Activated B cell treated with CpG ODN at 0.5 μM for 24 hours (primary cell): ENCODE measurements at regions not wholly inside any gene's neighbourhood (a gene's known extent, or its start where the extent isn't known, plus 50 kb on each side); places are given as distances from the start of the nearest gene placed in this dataset.

Experiments
- ATAC-seq: fragments of 200-7000 bp; cut with Tn5 transposase; one replicate; pipeline ENCODE4 v1.10.0; 2021; ENCODE audit warnings: low read depth, mild to moderate bottlenecking, moderate library complexity
- CTCF ChIA-PET: fragments of 350-600 bp; sonication (Branson Sonifier 250); formaldehyde crosslinking; loops from one replicate; lab custom pipeline; 2021; ENCODE audit warnings: antibody characterized with exemption; lab: Charles Lee
- POLR2A ChIA-PET: fragments of 350-600 bp; sonication (Branson Sonifier 250); formaldehyde crosslinking; loops from one replicate; lab custom pipeline; 2021; ENCODE audit warnings: antibody characterized with exemption; lab: Charles Lee
- DNase-seq: peaks from one replicate; pipeline ENCODE4 v3.0.0; 2022
- H3K27ac Mint-ChIP-seq: one replicate; pipeline ENCODE4 v1.8.0; 2020; ENCODE audit warnings: mixed read lengths
- H3K27me3 Mint-ChIP-seq: one replicate; pipeline ENCODE4 v1.8.0; 2021; ENCODE audit warnings: mixed read lengths
- H3K36me3 Mint-ChIP-seq: one replicate; pipeline ENCODE4 v1.8.0; 2021; ENCODE audit warnings: low read depth, mixed read lengths
- H3K4me1 Mint-ChIP-seq: one replicate; pipeline ENCODE4 v1.8.0; 2021; ENCODE audit warnings: mixed read lengths
- H3K4me3 Mint-ChIP-seq: one replicate; pipeline ENCODE4 v1.8.0; 2020; ENCODE audit warnings: mild to moderate bottlenecking, mixed read lengths
- H3K9me3 Mint-ChIP-seq: one replicate; pipeline ENCODE4 v1.8.0; 2020; ENCODE audit warnings: mixed read lengths
- intact Hi-C: fragments of 100-400 bp; cut with micrococcal nuclease; formaldehyde crosslinking; loops from one replicate; pipeline ENCODE4 v1.15.1; 2024
- TF ChIP-seq, protein P1 (sequence below): fragments of 200-600 bp; IDR thresholded peaks from one replicate; pipeline ENCODE4 v1.8.0; 2022; ENCODE audit warnings: antibody characterized with exemption, mild to moderate bottlenecking

GRCh38 chr2:64210816-64211215 is 66.6 kb upstream of the PELI1 start:
- POLR2A ChIA-PET, result interaction anchor here (1.3 kb wide), 1 partner anchor 115 kb away, joined by 3 read pairs; no protein-coding TSS in a partner anchor

GRCh38 chr2:64211276-64211921 is 67.2 kb upstream of the PELI1 start:
- Mint-ChIP-seq H3K4me3 (no peak overlapping the region), H3K27ac (peak overlapping the region; percentile 74), H3K27me3 (no peaks in the 10 kb centered on the region), H3K4me1 (peaks cover 86% of the 10 kb centered on the region), H3K9me3 (no peaks in the 10 kb centered on the region), H3K36me3 (no peaks in the 10 kb centered on the region)
- TF ChIP-seq, protein P1, sequence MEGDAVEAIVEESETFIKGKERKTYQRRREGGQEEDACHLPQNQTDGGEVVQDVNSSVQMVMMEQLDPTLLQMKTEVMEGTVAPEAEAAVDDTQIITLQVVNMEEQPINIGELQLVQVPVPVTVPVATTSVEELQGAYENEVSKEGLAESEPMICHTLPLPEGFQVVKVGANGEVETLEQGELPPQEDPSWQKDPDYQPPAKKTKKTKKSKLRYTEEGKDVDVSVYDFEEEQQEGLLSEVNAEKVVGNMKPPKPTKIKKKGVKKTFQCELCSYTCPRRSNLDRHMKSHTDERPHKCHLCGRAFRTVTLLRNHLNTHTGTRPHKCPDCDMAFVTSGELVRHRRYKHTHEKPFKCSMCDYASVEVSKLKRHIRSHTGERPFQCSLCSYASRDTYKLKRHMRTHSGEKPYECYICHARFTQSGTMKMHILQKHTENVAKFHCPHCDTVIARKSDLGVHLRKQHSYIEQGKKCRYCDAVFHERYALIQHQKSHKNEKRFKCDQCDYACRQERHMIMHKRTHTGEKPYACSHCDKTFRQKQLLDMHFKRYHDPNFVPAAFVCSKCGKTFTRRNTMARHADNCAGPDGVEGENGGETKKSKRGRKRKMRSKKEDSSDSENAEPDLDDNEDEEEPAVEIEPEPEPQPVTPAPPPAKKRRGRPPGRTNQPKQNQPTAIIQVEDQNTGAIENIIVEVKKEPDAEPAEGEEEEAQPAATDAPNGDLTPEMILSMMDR, result no peak
- ChIA-PET CTCF (interaction anchor here (1.3 kb wide), 1 partner anchor 375 kb away, joined by 3 read pairs; no protein-coding TSS in a partner anchor), POLR2A (interaction anchor here (1.3 to 1.7 kb wide), 2 partner anchors 7 to 114 kb away, joined by 3 to 11 read pairs; no protein-coding TSS in a partner anchor)
- intact Hi-C loops, result loop anchor here (5.0 to 10.0 kb wide), 4 partner anchors 34 to 703 kb away; no protein-coding TSS in a partner anchor
- ATAC-seq (no peak), DNase-seq (no peak)

More at GRCh38 chr2:64210816-64211215, 66.6 kb upstream of the PELI1 start:
- Mint-ChIP-seq H3K9me3 (no peaks in the 10 kb centered on the region), H3K4me1 (peaks cover 84% of the 10 kb centered on the region), H3K27me3 (no peaks in the 10 kb centered on the region), H3K36me3 (no peaks in the 10 kb centered on the region), H3K27ac (no peak overlapping the region), H3K4me3 (no peak overlapping the region)
- TF ChIP-seq, protein P1, result no peak
- DNase-seq, result no peak
- CTCF ChIA-PET, result interaction anchor here (1.3 kb wide), 1 partner anchor 376 kb away, joined by 3 read pairs; no protein-coding TSS in a partner anchor
- ATAC-seq, result no peak
- intact Hi-C loops, result loop anchor here (5.0 to 10.0 kb wide), 4 partner anchors 34 to 704 kb away; no protein-coding TSS in a partner anchor

- intact Hi-C loops, result loop anchor here (5.0 to 10.0 kb wide), 4 partner anchors 35 to 702 kb away; no protein-coding TSS in a partner anchor
- Mint-ChIP-seq H3K4me3 (no peak overlapping the region), H3K27ac (peak overlapping the region; percentile 99), H3K36me3 (no peaks in the 10 kb centered on the region), H3K27me3 (no peaks in the 10 kb centered on the region), H3K9me3 (no peaks in the 10 kb centered on the region), H3K4me1 (peaks cover 86% of the 10 kb centered on the region)
- no peak for ATAC-seq
- TF ChIP-seq, protein P1, result no peak
- DNase-seq, result no peak
- ChIA-PET CTCF (interaction anchor here (0.8 to 1.3 kb wide), 2 partner anchors 163 to 374 kb away, joined by 3 read pairs; no protein-coding TSS in a partner anchor), POLR2A (interaction anchor here (0.7 to 6.6 kb wide), 4 partner anchors 8 to 444 kb away, joined by 3 to 86 read pairs (median 8); no protein-coding TSS in a partner anchor)
Measured at GRCh38 chr2:64212346-64212745, 68.1 kb upstream of the PELI1 start.

- intact Hi-C loops, result loop anchor here (5.0 to 10.0 kb wide), 4 partner anchors 36 to 702 kb away; no protein-coding TSS in a partner anchor
- Mint-ChIP-seq H3K27me3 (no peaks in the 10 kb centered on the region), H3K4me1 (peaks cover 86% of the 10 kb centered on the region), H3K4me3 (peak overlapping the region; percentile 44), H3K27ac (peak overlapping the region; percentile 99), H3K9me3 (no peaks in the 10 kb centered on the region), H3K36me3 (no peaks in the 10 kb centered on the region)
- ChIA-PET POLR2A (interaction anchor here (0.8 to 6.6 kb wide), 3 partner anchors 9 to 195 kb away, joined by 5 to 86 read pairs (median 11); no protein-coding TSS in a partner anchor), CTCF (interaction anchor here (0.8 kb wide), 1 partner anchor 163 kb away, joined by 3 read pairs; no protein-coding TSS in a partner anchor)
- ATAC-seq, result peak; percentile 3
- DNase-seq, result no peak
- TF ChIP-seq, protein P1, result no peak
Measured at GRCh38 chr2:64212801-64213321, 68.6 kb upstream of the PELI1 start.
